ENCODE measurements at regions not wholly inside any gene's neighbourhood (a gene's known extent, or its start where the extent isn't known, plus 50 kb on each side); places are given as distances from the start of the nearest gene placed in this dataset.
"Not testable (repeated sequence)": the region's sequence is repeated elsewhere in the genome, so short reads cannot be mapped to it uniquely, and the experiment has no call there.

- DNase-seq: no peak
These were observed 159.1 kb upstream of the PREP start for GRCh38 chr6:105562027-105562426.

GRCh38 chr6:105561486-105561885 is 158.6 kb upstream of the PREP start:
- no peak for DNase-seq

DNA sequence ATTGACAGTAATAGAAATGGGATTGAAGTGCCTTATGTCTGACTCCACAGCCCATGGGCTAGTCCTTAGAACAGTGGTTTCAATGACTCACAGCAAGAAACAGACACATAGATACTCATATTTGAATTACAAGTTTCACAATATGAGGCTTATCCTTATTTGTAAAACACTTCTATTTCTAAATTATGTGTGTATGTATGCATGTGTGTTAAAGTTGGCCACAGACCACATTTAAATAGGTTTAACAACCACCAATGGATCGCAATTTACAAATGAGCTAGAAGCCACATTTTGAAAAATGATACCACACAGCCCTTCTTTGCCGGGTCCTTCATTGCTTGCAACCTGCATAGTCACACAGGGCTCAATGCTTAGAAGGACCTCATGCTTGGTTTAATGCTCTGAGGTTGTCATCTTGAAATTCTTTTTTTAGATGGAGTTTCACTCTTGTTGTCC is 157.8 kb upstream of the PREP start:
- no peak for DNase-seq

GRCh38 chr6:105557291-105557690 is 154.4 kb upstream of the PREP start:
- no peak for DNase-seq

DNA sequence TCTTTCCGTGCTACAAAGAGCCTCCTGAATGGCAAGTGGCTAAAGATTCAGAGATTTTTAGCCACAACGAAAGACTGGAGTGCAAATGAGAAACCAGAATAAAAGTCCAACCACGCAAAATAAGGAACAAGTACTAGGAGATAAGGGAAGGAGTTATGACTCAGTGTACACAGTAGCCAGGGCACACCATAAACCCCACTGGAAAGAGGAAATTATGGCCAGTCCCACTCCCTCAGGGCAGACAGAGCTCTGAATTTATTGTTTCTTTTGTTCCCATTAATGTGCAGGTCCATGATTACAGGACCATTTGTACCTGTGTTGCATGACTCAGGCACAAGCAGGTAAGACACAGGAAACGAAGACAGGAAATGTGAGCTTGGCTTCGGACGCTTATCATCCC is 150.3 kb upstream of the PREP start:
- no peak for DNase-seq

DNA sequence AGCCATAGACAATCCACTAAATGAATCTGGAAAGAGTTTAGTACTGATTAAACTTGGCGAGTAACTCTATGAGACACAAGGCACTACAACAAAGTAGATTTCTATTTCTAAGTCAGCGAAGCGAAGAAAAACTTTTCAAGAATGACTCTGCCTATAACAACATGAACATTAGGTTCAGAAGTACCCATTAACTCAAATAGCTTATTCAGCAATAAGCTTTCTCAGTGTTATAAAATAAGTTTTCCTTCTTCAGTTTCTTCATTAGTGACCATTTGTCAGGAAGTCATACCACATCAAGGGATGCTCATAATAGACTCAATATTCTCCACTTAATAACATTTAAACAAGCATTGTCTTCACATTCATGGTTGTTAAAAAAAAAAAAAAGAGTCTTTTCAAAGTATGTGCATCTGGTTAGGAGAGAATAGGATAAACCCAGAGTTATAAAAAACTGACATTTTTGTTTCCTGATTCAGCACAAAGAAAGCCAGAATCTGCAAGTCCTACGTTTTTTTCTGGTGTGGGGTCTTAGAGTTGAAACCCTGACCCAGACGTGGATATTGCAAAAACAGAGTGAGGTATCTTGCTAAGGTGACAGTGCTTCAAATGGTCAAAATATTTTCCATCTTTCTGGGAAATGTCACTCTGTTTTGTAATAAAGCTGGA is 148.2 kb upstream of the PREP start:
- DNase-seq: no peak

DNA sequence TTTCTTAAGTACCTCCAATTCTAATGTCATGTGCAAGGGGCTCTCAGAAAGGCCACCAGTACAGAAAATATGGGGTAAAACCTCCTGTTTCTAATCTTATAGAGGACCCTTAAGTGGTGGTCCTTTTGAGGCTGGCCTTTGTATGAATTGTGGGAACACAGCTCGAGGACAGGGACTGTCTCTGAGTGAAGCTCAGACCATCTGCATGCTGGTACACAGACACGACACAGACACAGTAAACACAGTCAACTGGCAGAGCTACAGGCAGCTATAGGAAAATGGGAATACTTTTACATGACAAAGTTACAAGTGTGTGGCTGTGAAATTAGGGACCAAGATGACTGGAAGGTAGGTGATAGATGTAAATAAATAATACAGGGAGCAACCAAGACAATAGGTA is 143.9 kb upstream of the PREP start:
- no peak for DNase-seq

DNA sequence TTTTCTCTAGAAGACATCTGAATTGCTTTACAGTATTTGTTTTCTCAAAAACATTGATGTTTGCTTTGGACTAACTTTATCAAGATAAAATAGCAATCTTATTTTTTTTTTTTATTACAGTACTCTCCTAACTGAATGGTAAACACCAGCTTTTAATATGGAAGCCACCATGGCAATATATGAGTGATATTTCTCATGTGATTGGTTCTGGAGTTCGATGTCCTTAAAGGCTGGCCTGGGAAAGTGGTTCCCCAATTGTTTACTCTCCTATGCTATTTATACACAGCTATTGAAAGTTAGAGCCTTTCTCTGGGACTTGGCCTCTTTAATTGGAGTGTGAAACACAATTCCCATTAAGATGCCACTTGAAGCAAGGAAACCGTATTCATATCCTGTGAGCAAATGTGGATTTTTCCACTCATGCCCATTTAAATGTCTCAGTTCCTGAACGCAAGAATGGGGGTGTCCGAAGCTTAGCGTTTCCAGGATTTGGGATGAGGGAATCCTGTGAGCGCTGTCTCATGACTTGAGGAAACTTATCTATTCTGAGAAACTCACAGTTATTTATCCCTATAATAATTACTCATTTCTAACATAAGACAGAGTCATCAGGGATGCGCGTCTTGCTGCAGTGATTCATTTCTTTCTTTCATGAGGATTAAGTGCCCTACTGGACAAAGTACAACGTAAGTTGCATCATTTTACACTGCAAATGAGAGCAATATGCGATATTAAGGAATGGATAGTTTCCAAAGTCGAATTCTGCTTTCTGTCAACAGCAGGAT is 143.3 kb upstream of the PREP start:
- no peak for DNase-seq

DNA sequence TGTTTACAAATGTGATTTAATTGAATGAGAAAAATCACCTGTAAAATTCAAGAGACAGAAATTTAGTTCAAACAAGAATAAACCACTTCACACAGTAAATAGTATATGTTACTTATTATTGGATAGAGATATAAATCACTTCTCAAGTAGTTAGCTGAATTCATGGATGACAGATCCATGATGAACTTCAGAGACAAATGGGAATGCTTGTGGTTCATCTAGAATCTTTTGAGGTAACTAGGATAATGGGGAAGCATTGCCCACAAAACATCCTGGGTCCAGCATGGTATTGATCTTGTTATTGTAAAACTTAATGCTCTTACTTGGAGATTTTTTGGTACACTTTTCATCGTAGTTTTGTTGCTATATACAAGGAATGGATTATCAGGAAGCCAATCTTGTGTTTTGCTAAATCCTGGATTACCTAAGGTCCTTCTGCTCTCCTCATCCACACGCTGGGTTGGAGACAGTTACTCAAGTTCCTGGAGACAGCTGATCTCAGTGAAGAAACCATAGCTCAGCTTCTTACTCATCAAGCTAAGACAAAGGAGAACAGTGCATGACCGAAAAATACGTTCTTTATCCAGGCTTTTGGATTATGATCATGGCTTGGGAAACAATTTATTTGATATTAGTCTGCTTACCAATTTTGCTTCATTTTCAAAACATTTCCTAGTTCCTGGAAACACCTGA is 142.5 kb upstream of the PREP start:
- no peak for DNase-seq

GRCh38 chr6:105539911-105540310 is 137.0 kb upstream of the PREP start:
- no peak for DNase-seq

DNA sequence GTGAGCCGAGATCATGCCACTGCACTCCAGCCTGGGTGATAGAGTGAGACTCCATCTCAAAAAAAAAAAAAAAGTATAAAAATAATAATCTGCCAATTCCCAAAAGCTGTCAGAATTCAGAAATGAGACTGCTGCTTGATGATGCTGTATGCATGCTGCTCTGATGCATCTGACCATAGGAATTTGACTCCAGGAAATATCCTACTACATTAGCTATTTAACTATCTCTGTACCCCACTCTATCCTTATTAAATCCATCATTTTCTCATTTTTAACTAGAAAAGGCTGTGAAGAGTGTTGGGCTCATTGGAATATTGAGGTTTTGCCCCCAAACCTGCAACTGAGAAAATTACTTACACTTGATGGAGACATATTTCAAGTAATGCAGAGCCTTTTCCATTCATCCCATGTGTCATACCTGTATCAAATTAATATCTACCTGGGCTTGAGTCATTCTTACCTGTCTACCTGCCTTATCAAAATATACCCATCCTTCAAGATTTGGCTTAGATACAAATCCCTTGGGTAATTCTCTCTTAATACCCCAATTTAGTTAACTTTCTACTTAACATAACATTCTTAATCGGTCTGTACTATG is 135.2 kb upstream of the PREP start:
- no peak for DNase-seq

DNA sequence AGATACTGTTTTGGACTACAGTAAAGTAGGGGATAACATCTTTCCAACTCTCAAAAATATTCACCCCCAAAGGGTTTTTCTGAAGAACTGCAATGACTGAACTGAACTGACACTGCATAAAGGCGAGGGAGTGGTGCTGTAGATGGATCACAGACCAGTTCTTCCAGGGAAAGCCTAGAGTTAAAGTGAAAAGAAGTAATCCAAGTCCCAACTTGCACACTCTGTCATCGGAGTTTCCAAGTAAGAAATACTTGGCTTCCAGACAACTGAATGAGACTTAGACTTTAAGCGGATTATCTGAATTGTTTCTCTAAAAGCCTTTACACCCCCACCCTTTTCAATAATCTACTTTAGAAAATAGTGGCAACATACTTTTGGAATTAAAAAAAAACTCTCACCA is 134.1 kb upstream of the PREP start:
- no peak for DNase-seq

GRCh38 chr6:105533301-105533700 is 130.4 kb upstream of the PREP start:
- DNase-seq: no peak

DNA sequence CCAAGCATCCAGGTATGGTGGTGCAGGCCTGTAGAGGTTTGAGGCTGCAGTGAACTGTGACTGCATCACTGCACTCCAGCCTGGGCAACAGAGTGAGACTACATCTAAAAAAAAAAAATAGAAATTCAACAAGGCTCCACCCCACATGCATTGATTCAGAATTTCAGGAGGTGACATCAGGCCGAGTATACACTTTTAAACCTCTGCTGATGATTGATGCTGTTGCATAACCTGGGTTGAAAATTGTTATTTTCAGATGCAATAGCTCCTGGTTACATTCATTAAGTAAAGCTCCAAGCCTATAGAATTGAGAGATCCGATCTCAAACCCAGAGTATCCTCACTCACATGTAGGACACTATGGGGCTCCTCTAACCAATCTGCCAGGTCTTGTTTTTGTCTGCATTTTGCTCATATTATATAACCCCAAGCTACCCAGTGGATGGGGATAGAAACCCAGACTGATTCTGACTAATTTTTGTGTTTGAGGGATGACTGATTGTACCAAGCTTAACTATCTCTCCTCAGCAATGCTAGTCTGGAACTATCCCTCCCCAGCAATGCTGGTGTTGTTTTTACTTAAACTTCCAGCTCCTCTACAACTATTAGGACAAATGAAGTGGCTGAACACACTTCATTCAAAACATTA is 123.5 kb upstream of the PREP start:
- DNase-seq: no peak

DNA sequence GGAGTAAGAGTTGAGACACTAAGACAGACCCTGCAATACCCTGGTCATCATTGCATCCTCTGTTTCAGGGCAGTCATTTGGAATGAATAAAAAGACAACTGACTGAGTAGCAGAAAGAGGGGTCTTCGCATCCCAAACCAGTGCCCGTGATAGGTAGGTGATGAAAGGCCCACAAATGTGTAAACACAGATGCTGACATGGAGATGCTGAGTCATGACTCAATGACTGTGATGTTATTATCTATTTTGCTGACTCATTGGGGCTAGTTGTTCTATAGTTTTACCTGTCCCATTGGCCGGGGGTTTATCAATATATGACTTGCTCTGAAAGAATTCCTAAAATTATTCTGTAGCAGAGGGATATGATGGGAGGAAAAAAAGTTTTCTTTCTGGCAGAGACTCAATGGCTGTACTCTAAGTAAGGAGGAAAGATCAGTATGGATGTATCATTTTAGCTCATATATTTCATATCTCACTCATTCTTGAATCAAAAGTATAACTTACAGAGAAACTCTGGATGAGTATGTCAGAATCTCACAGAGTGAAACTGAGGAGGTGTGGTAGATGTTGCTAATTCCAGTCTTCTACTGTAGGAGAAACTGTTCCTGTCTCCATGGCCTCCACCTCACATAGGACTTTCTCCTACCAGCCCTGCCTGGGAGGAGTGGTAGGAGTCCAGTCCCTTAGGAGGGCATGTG is 119.9 kb upstream of the PREP start:
- DNase-seq: no peak

- DNase-seq: no peak
These were observed 117.1 kb upstream of the PREP start for GRCh38 chr6:105519954-105520353.

GRCh38 chr6:105518993-105519392 is 116.1 kb upstream of the PREP start:
- not testable (repeated sequence) for DNase-seq

DNA sequence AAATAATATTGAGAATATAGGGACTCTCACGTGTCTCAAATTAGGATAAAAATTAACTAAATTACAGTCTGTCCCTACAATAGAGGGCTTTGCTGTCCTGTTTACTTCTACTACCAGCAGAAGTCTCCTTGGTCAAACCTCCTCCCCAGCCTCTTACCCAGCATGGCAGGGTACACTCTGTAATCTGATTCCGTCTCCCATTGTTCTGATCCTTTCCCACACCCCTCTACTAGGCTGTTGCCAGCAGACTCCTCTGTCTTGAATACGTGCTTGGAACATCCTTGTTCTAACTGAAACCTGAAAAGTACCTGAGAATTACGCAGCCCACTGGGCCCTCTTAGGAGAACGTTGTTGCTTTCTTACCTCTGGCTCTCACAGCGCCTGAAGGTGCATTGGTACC is 112.2 kb upstream of the PREP start:
- no peak for DNase-seq

GRCh38 chr6:105514306-105514705 is 111.4 kb upstream of the PREP start:
- no peak for DNase-seq

- no peak for DNase-seq
These were observed 108.8 kb upstream of the PREP start for GRCh38 chr6:105511639-105512038.

GRCh38 chr6:105510746-105511145 is 107.9 kb upstream of the PREP start:
- DNase-seq: no peak
